ENCODE measurements at regions not wholly inside any gene's neighbourhood (a gene's known extent, or its start where the extent isn't known, plus 50 kb on each side); places are given as distances from the start of the nearest gene placed in this dataset.

DNA sequence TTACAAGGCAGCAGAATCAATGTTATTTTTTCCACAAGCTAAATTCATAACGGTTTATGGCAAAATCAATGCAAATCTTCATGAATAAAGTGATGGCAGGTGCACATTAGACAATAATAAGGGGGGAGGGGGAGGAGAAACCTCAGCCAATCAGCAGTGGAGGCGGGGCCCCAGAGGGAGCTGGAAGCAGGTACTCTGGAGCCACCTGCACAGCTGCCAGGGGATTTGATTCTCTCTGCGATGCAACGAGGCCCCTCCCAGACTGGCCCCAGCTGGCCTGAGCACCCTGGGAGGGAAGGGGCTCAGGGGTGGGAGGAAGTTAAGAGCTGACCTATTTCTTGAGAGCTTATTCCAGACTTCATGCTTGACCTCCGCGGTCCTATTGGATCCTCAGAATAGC, 127.8 kb upstream of the IGSF21 start:
- DNase-seq = no peak

DNA sequence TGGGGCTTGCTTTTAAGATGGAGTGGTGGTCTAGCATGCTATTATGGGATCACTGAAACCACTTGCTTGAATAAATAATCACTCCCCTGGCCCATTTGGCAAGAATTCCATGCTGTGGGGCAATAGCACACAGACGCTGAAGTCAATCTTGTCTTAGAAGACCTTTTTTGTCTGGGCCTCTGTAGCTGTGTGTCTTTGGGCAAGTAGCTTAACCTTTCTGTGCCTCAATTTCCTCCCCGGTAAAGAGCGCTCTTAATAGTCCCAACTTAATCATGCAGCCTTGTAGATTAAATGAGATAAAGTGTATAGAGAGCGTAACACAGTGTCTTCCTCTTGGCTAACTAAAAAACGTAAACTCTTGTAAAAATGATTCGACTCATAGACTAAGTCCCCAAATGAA, 125.4 kb upstream of the IGSF21 start:
- DNase-seq = no peak

DNA sequence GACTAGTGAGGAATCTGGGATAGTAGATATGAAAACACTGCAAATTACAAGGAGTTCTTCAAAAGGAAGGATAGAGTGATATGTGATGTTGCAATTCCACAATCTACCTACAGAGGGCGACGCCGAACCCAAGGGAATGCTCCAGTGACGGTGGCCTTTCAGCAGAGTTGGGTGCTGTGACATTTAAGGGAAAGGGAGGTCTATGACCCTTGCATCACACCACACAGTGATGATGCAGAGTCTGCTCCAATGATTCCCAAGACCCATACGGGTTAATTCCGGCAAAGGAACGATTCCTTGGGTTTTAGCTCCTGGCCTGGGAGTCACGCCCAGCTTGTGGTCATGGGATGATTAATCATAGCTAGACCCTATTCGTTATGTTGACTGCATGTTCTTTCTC, 123.0 kb upstream of the IGSF21 start:
- peak; percentile 52 for DNase-seq

DNA sequence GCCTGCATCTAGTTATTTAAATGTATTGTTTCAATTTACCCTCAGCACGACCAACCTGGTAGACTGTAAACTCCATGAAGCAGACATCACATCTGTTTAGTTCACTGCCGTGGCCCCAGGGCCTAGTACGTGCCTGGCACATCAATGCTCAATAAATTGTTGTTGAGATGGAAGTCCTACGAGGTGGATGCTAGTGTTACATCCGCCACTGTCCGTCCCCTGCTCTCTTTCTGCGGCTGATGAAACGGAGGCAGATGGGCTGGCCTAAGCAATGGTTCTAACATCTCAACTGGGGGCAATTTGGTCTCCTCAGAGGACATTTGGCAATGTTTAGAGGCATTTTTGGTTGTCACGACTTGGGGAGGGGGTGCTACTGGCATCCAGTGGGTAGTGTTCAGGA, 121.4 kb upstream of the IGSF21 start:
- DNase-seq = no peak

DNA sequence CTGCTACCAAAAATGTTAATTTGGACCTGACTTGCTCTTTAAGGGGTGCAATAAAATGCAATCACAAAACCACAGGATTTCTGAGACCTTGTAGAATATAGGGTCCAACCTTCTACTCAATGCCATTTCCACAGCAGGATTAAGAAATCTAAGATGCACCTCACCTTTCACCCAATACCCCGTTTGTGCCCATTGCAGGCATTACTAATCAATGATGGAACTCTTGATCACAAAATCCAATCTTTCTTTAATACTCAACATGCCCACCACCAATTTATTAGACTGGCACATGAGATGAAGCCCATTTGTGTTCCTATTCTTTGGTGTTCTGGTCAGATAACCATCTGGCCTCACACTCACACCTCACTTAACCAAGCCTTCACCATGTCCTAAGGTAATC, 117.2 kb upstream of the IGSF21 start:
- DNase-seq = no peak

DNA sequence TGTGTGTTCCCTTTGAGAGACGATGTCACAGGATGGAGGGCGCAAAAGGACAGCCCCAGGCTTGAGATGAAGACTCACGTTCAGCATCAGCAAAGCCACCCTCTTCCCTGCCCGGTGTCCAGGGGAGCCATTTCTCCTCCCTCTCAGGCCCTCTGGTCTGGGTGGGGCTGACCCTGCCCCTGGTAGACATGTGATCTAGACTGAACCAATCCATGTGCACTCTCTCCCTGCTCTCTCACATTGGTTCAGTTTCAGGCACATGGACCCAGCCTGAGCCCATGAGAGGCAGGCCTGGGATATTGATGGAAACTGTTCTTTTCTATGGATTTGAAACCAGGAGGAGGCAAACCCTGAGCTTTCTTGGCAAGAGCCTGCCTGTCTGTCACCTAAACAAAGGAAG, 115.6 kb upstream of the IGSF21 start:
- DNase-seq = no peak

DNA sequence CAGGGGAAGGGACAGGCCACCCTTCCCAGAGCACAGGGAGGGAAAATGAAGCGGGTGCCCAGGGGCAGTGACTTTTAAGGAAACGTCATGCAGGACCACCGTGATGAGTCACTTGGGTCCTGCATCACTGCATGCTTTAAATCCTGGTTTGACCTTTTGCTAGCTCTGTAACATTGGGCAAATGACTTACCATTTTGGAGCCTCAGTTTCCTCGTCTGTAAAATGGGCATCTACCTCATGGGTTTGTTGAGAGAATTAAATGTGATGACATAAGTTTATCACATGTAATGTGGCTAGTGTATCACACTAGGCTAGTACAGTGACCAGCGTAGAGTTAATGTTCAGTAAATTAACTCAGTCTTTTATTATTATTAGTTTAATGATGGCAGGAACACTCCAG, 114.8 kb upstream of the IGSF21 start:
- DNase-seq = no peak

DNA sequence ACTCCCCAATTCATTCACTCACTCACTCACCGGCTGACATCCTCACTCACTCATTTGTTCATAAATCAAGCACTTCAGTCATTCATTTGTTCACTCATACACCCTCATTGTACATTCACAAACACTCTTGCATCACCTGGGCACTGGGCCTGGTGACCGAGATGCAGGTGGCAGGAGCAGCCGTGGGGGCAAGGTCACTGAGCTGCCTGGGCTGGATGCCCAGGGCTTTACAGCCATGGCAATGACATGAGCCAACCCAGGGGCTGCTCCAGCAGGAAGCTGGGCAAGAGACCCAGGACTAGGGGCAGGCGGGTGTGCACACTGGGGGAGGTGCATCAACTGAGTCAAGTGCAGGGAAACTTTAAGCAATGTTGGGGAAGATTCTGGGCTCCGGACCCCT, 113.6 kb upstream of the IGSF21 start:
- no peak for DNase-seq

DNA sequence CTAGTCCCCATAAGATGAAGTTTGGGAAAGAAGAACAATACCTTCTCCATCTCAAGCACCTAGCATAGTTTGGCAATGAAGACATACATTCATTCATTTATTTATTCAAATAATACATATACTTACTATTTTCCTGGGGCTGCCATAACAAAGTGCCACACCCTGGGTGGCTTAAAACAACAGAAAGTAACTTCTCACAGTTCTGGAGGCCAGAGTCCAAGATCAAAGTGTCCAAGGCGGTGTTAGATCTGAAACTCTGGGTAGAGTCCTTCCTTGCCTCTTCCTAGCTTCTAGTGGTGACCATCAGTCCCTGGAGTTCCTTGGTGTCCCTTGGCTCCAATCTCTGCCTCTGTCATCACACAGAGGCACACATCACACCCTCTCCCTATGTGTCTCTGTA, 112.1 kb upstream of the IGSF21 start:
- DNase-seq = no peak

DNA sequence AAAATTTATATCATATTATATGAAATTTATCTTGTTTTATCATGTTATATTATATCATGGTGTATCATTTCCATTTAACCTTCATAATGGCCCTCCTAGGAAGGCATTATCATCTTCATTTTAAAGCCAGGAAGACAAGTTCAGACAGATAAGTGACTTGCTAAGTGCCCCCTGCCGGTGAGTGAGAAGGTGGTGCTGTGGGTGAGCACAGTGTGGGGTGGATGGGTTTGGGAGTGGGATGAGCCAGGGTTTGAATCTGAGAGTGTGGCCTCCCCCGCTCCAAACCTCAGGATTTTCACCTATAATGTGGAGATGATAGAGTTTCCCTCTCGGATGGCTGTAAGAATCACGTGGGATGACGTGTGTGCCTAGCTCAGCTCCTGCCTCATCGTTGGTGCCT, 108.7 kb upstream of the IGSF21 start:
- DNase-seq = no peak

DNA sequence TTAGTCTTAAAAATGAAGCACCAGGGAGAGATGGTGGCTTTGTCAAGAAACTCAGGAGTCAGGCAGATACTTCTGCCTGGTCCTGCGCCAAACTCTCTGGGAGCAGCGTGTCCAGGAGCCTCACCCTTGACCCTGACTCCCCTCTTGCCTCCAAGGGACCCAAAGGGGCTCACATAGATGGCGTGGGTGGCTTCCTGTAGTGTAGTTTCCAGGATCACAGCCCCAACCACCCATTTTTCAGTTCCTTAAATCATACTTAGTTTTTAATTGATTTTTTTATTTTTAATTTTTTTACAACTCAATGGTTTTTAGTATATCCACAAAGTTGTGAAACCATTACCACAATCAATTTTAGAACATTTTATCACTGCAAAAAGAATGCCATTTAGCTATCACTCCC, 107.7 kb upstream of the IGSF21 start:
- no peak for DNase-seq

DNA sequence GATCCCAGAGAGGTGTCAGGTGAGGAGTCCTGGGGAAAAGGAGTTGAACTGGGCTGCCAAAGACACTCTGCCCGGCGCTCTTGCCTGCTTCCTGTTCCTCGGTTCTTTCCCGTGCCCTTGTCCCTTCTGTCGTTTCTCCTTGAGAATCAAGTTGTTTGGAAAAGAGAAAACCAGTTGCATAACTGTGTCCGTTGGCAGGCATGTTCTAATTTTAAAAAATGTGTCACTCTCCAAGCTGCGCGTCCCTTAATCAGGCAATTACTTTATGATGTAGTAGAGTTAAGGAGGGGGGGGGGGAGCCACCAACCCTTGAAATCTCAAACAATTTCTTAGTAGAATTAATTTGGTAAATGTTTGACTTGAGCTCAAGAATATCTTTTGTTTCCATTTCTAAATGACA, 105.9 kb upstream of the IGSF21 start:
- DNase-seq = no peak

DNA sequence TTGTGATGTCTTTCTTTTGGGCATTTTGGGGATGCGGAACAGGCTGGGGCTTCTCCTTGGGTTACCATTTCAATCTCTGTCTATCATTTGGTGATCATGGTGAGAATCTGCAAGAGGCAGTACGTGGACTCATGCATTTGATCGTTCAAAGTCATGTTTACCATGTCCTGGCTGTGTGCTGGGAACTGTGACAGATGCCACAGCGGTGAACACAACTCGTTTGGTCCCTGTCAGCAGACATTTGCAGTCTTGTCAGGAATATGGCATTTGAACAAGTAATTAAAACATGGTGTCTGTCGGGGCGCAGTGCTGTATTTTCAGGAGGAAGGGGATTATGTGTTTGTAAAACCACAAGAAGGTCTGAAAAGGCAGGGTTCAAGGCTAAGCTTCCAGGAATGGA, 103.3 kb upstream of the IGSF21 start:
- no peak for DNase-seq

DNA sequence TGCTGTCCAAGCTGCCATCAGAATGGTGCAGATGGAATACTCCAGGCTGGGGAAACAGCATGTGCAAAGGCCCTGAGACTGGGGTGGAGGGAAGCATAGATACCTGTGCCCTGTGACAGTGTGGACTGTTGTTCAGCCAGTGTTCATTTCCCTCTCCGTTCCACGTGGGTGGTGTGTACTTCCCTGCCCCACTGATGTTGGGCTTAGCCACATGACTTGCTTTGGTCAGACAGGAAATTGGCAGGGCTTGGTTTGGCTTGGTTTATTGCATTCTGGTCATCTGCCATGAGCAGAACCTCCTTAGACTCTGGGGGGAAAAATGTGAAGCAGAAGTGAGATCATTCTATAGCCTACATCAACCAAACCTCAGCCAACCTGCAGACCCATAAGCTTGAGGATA, 102.4 kb upstream of the IGSF21 start:
- no peak for DNase-seq

DNA sequence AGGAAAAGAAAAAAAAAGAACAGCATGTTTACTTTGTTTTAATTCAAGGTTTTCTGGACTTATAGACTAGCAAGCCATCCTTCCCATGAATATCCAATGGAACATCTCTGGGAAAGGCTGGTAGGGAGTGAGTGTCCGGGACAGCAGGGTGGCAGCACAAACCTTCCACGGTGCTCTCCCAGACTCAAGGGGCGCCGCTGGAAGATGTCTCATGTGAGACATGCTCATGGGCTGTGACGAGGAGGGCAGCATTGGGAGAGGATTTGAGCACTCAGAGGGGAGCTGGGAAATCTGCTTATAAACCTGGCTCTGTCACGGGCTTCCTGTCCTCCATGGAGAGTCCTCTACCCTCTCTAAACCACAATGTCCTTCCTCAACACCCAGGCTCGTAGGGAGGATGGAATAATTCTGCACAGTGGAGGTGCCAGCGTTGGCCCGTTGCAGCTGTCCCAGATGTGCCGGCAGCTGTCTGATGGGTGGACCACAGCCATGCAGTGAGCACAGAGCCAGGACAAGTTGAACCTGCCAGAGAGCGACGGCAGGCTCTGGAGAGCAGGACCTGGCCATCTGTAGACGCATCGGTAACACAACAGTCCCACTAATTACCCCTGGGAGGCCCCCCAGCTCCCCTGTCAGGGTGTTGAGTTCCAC, 100.1 kb upstream of the IGSF21 start:
- DNase-seq = no peak

DNA sequence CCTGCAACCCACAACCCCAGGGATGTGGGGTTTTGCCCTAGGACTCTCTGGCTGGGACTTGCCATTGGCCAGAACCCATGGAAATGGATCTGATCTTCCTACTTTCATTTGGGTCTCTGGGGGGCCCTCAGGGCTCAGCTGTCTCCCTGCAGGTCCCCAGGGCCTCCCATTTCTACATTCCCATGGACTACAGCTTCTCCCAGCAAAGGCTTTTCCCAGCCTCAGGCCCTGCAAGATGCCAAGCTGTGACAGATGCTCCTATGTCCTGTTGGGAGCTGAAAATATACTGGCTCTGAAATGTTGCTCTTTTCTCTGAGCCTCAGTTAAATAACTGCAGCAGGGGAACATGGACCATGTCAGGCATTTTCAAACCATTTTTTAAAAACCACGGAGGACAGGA, 99.5 kb upstream of the IGSF21 start:
- no peak for DNase-seq

DNA sequence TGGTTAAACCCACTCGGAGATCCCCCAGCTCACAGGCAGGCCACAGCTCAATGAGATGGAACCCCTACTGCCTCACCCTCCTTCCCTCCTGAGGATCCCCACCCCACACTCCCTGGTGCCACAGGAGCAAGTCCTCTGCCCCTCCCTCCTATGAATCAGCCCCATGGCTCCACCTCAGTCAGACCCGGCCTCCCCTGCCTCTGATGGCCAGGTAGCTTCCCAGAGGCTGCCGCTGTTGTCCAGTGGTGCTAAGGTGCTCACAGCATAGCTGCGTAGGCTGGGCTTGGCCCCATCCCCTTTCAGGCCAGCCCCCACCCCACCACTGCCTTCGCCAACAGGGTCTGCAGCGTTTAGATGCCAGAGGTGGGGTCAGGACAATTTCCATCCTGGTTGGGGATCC, 98.5 kb upstream of the IGSF21 start:
- DNase-seq = no peak

DNA sequence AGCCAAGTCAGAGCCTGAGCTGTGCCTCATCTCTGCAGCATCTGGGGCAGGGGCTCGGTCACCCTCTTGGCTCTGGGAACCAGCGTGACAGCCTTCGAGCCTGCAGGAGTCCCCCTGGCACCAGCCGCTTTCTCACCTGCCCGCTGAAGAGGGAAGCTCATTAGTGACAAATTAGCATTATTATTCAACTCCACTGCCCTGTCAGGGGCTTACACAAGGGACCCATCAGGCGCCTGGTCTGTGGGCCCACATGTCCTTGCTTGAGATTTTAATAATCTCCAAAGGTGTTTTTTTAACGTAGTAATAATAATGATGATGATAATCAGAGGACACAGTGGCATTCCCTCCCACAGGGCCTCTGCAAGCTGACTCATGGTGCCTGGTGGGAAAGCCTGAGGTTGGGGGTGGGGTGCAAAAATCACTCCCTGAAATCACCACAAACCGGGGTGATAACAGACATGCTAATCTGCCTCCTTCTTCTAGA, 98.1 kb upstream of the IGSF21 start:
- no peak for DNase-seq

DNA sequence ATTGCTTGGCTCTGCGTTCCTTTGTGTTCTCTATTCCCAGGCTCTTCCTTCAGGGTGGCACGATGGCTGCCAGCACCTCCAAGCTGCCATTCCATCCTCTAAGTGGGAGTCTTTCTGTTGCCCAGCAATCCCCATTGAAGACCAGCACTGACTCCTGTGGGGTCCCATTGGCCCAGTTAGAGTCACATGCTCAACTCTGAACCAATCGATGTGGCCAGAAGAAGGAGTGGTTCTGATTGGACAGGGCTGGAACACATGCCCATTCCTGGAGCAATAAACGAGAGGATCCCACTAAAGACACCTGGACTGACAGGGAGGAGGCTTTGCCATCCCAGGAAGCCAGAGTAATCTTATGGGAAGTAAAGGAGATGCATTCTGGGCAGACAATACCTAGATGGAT, 97.2 kb upstream of the IGSF21 start:
- DNase-seq = no peak

DNA sequence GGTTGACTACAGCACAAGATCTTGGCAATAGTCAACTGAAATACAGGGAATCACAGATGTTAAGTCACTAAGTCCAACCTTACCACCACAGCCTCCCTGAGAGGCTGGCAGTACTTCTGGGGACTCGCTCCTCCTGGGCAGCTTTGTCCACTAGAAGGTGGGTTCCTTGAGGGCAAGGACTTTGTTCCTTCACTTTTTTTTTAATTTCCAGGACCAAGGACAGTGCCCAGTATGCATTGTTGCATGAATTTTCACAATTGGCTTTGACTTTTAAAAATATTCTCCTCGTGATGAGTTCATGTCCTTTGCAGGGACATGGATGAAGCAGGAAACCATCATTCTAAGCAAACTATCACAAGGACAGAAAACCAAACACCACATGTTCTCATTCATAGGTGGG, 96.7 kb upstream of the IGSF21 start:
- DNase-seq = no peak

DNA sequence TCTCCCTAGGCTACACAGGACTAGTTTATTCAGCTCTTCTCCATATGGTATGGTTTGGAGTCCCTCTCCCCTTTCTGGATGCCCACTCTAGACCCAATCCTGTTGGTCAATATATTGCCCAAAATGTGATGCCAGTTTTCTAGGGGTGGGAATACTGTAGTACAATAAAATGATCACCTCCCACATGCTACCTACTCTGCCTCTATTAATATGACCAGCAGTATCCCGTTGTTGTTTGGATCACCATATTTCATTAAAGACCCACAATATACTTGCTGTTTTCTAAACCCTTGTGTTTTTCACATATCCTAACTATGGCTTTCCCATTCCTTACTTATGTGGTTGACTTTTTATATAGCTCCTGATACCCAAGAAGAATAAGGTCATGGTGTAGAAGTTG, 95.9 kb upstream of the IGSF21 start:
- DNase-seq = no peak

DNA sequence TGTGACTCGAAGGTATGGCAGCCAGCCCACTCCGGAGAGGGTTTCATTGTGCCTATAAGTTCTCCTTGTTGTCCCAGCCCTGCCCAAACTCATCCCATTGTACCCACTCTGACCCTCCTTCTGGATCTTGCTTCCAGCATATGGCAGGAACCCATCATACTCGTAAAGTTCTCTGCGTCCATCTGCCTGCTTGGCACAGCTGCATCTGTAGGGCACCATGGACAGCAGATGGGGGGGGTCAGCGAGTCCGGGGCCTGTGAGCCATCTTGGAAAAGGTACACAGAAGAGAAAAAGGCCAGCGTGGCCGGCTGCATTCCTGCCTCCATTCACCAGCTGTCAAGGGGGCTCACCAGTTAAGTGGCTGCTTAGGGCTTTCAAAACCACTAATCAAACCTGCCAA, 94.9 kb upstream of the IGSF21 start:
- no peak for DNase-seq

DNA sequence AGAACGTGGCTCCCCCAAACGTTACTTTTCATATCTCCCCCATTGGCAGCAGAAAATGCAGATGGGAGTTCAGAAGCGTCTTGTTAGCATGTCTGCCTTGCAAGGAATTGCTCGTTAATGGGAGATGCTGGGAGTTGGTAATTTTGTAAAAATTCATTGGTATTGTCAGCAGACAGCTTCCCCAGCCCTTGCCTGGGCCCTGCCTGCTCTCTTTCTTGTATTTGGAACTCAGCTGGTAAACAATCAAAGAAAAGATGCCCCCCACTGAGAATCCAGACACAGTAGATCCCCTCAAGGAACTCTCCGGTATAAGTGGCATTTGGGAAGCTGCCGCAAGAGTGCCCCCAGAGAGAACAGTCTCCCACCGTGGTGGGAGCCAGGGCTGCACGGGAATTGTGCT, 94.4 kb upstream of the IGSF21 start:
- DNase-seq = no peak

DNA sequence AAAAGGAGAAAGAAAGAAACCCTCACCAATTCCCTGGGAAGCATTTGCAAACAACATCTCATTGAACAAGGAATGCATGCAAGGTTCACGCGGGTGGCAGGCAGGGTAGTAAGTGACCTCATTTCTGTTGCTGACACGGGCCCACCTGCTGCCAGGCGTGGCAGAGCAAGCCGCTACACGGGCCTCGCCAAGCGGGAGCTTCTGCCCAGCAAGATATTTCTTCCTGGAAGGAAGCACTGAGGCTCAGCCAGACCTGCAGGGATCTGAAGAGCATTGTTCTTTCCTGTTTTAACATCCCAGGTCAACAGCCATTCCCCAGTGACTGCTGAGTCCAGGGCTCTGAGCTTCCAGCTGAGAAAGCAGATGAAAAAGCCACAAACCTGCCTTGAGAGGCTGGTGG, 91.9 kb upstream of the IGSF21 start:
- no peak for DNase-seq

DNA sequence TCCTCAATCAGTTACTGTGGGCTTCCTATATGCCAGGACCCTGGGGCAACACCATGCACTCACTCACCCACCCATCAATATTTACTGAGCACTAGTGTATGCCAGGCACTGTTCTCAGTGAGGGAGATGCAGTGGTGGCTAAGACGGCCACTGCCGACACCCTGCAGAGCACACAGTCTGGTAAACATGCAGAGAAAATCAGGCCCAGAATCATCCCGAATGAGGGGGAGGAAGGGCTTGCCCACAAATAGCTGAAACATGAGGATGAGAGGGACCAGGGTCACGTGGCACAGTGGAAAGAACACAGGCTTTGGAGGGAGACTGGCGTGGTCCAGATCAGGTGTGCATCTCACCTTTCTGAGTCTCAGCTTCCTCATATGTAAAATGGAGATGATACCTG, 89.2 kb upstream of the IGSF21 start:
- DNase-seq = no peak
